HCT116 (cell line): ENCODE measurements at regions not wholly inside any gene's neighbourhood (a gene's known extent, or its start where the extent isn't known, plus 50 kb on each side); places are given as distances from the start of the nearest gene placed in this dataset.
A peak's percentile ranks its signal among the peaks of the same experiment; 100 is the strongest.
"Not testable (repeated sequence)": the region's sequence is repeated elsewhere in the genome, so short reads cannot be mapped to it uniquely, and the experiment has no call there.

Source experiments
- ATAC-seq: fragments of 200-7000 bp; cut with Tn5 transposase; 2 replicates; pipeline ENCODE4 v1.9.1; 2020; ENCODE audit warnings: mild to moderate bottlenecking, moderate library complexity
- BruUV-seq: library from RNA; stranded (reverse); fragments of 400-500 nt; replicated peaks from 2 replicates; lab custom pipeline; 2021; lab: Mats Ljungman, UMichigan
- CTCF ChIA-PET: fragments of 300-600 bp; sonication (Branson Sonifier 250); formaldehyde crosslinking; loops from one replicate; lab custom pipeline; 2021; ENCODE audit warnings: antibody characterized with exemption; lab: Charles Lee
- POLR2A ChIA-PET: fragments of 300-600, 350-600 bp; sonication (Branson Sonifier 250); formaldehyde crosslinking; loops from one replicate; lab custom pipeline; 2021; ENCODE audit warnings: antibody characterized with exemption; lab: Charles Lee
- RAD21 ChIA-PET, 2 experiments: fragments of 300-600 bp; sonication (Branson Sonifier 250); formaldehyde crosslinking; loops; one replicate each; lab custom pipeline; 2023; ENCODE audit warnings: low total read pairs in 2 of 2; ENCODE audit not compliant: uncharacterized antibody in 2 of 2, unreplicated experiment in 2 of 2, low non-redundant PET in 1 of 2; lab: Charles Lee
- DNase-seq: peaks from one replicate; pipeline ENCODE4 v3.0.0-alpha.2; 2010; ENCODE audit warnings: low read depth, low spot score
- H2AFZ ChIP-seq: fragments of 200-600 bp; shearing (Covaris generic), sonication (generic); 2 replicates; pipeline ENCODE4 v1.6.1; 2017; ENCODE audit warnings: low read depth, mixed run types, mixed read lengths, antibody characterized with exemption, low read length; ENCODE audit not compliant: poor library complexity, severe bottlenecking
- H3K27ac ChIP-seq: 2 replicates; pipeline ENCODE4 v1.5.1; 2012; ENCODE audit warnings: low read depth, low read length
- H3K27me3 ChIP-seq: fragments of 200-600 bp; sonication (generic); 2 replicates; pipeline ENCODE4 v1.6.1; 2016; ENCODE audit warnings: mixed run types, low read length, mixed read lengths; ENCODE audit not compliant: insufficient read depth
- H3K36me3 ChIP-seq, 2 experiments: fragments of 200-500 bp in 1 of 2; fragments of 200-600 bp in 1 of 2; sonication (Bioruptor generic) in 1 of 2; sonication (generic) in 1 of 2; 2 replicates each; pipeline versions ENCODE4 v1.5.1 to v1.6.1; 2014 to 2016; ENCODE audit warnings: low read length in 2 of 2, inconsistent platforms in 1 of 2, mixed read lengths in 1 of 2, mixed run types in 1 of 2; ENCODE audit not compliant: insufficient read depth in 2 of 2, control insufficient read depth in 1 of 2
- H3K4me1 ChIP-seq, 2 experiments: fragments of 200-600 bp in 1 of 2; sonication (generic) in 1 of 2; 2 replicates each; pipeline versions ENCODE4 v1.5.1 to v1.6.1; 2012 to 2017; ENCODE audit warnings: low read length in 2 of 2, inconsistent platforms in 1 of 2, mild to moderate bottlenecking in 1 of 2, mixed read lengths in 1 of 2, mixed run types in 1 of 2, moderate library complexity in 1 of 2; ENCODE audit not compliant: insufficient read depth in 2 of 2, control insufficient read depth in 1 of 2
- H3K4me2 ChIP-seq: fragments of 200-600 bp; sonication (generic); 2 replicates; pipeline ENCODE4 v1.6.1; 2017; ENCODE audit warnings: mixed run types, low read length, mixed read lengths
- H3K4me3 ChIP-seq, 2 experiments: fragments of 200-600 bp in 1 of 2; sonication (generic) in 1 of 2; replicated peaks in 1 of 2; 2 replicates each; pipeline ENCODE4 v1.5.1; 2011 to 2016; ENCODE audit warnings: low read length in 2 of 2, control low read depth in 1 of 2, low read depth in 1 of 2, mild to moderate bottlenecking in 1 of 2, mixed read lengths in 1 of 2, mixed run types in 1 of 2
- H3K79me2 ChIP-seq: fragments of 200-600 bp; sonication (generic); 2 replicates; pipeline ENCODE4 v1.6.1; 2017; ENCODE audit warnings: mild to moderate bottlenecking, mixed run types, low read length, moderate library complexity, mixed read lengths; ENCODE audit not compliant: insufficient read depth
- H3K9ac ChIP-seq: fragments of 200-600 bp; sonication (generic); 2 replicates; pipeline ENCODE4 v1.6.1; 2016; ENCODE audit warnings: low read length, mixed read lengths
- H3K9me2 ChIP-seq: fragments of 200-600 bp; sonication (generic), shearing (Covaris generic); 2 replicates; pipeline ENCODE4 v1.6.1; 2017; ENCODE audit warnings: mixed run types, mild to moderate bottlenecking, moderate library complexity; ENCODE audit not compliant: insufficient read depth
- H3K9me3 ChIP-seq, 2 experiments: fragments of 200-500 bp in 1 of 2; fragments of 200-600 bp in 1 of 2; sonication (Bioruptor generic) in 1 of 2; sonication (generic) in 1 of 2; 2 replicates each; pipeline ENCODE4 v1.6.1; 2014 to 2017; ENCODE audit warnings: low read length in 2 of 2, mixed read lengths in 2 of 2, inconsistent platforms in 1 of 2, low read depth in 1 of 2, mild to moderate bottlenecking in 1 of 2, mixed run types in 1 of 2, moderate library complexity in 1 of 2; ENCODE audit not compliant: control insufficient read depth in 1 of 2, insufficient read depth in 1 of 2
- H4K20me1 ChIP-seq: fragments of 200-600 bp; sonication (generic), shearing (Covaris generic); 2 replicates; pipeline ENCODE4 v1.6.1; 2017; ENCODE audit warnings: mixed run types, mild to moderate bottlenecking, moderate library complexity; ENCODE audit not compliant: insufficient read depth
- RAD21 ChIP-seq: IDR thresholded peaks from 2 replicates; pipeline ENCODE4 v1.6.1; 2012; ENCODE audit warnings: low read depth, mild to moderate bottlenecking
- intact Hi-C: fragments of 100-400 bp; cut with micrococcal nuclease; formaldehyde crosslinking; loops from 2 replicates; pipeline ENCODE4 v1.10.0; 2022

DNA sequence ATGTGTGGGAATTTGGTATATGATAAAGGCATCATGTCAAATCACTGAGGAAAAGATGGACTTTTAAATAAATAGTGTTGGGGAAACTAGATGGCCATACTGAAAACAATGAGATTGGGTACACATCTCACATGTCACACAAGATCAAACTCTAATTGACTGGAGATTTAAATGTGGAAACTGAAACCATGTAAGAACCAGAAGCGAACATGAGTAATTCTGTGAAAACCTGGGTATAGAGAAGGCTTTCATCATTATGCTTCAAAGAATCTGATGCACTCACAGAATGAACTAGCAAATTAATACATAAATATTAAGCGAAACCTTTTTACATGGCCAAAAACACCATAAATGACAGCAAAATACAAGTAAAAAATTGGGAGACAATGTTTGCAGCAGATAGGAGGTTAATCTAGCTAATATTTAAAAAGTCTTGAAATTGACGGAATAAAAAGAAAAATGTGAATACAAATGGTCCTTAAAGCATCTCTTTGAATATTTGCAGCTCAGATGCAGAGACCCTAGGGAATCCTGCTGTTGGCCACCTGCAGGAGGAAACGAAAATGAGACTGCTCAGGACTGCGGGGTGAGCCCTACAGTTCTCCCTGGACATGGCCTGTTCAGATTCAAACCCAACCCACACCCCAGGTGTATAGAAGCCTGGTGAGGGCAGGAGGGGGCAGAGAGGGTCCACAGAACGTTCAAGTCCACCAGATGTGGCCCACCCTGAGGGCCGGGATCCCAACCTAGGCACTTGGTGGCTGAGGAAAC, 297.6 kb upstream of the WSB1 start:
- H3K4me2 ChIP-seq, H3K36me3 ChIP-seq, H2AFZ ChIP-seq, intact Hi-C loops, ATAC-seq, H4K20me1 ChIP-seq, CTCF ChIA-PET, H3K27me3 ChIP-seq, H3K4me3 ChIP-seq, H3K9ac ChIP-seq, RAD21 ChIA-PET, POLR2A ChIA-PET, H3K79me2 ChIP-seq, H3K9me3 ChIP-seq, H3K9me2 ChIP-seq, DNase-seq, H3K27ac ChIP-seq, BruUV-seq, H3K4me1 ChIP-seq: not testable (repeated sequence)

DNA sequence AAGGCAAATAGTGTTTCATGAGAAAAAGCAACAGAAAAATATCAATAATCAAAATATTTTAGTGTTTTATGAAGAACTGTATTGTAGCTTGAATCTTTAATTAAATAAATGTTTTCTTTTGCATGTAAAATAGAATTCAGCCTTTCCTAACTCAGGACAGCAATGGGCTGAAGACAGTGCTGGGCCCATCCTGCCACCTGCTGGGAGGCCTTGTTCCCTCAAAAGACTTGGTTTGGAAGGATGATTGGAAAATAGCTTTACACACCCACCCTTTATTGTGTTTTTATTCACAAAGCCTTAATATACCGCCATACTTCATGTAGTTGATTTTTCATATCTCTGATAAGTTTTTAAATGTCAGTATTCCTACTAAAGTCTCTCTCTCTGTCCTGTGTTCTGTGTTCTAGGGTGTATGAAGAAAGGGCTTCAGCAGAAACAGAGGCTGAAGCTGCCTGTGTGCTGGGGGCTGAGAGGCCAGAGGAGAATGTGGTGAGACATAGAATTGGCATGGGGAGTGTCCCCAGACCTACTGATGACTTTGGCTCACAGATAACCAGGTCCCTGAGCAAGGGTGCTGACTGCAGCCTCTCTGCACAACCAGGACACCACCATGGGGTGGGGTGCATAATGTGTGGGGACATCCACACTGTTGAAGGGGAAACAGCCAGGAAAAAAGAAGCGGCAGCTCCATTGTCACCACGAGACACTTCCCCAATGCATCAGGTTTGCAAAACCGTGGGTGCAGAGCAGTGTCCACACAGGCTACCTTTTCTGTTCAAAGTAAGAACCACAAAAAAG, 286.0 kb upstream of the WSB1 start:
- H3K9me3 ChIP-seq, H3K4me2 ChIP-seq, H4K20me1 ChIP-seq, H3K4me3 ChIP-seq, DNase-seq, CTCF ChIA-PET, H3K27ac ChIP-seq, ATAC-seq, H3K36me3 ChIP-seq, BruUV-seq, intact Hi-C loops, H3K27me3 ChIP-seq, POLR2A ChIA-PET, H3K9me2 ChIP-seq, H3K9ac ChIP-seq, H3K79me2 ChIP-seq, H2AFZ ChIP-seq, H3K4me1 ChIP-seq, RAD21 ChIA-PET: not testable (repeated sequence)
- TF ChIP-seq RAD21, result 0 out of 2 replicates have a peak, but pooled peaks have one; percentile 6
